ENCODE measurements at regions not wholly inside any gene's neighbourhood (a gene's known extent, or its start where the extent isn't known, plus 50 kb on each side); places are given as distances from the start of the nearest gene placed in this dataset.
A peak's percentile ranks its signal among the peaks of the same experiment; 100 is the strongest.

- TF ChIP-seq CTCF (IDR thresholded peaks at IDR 0.05) = no peak
- H3K4me1 ChIP-seq = no peaks in the 10 kb centered on the region
- intact Hi-C loops (cut with DNase I) = no loop called here
- no peak overlapping the region for H3K4me3 ChIP-seq
- no peaks in the 10 kb centered on the region for H3K9me3 ChIP-seq
- no peak overlapping the region for H3K27ac ChIP-seq
- ATAC-seq = no peak
- no peaks in the 10 kb centered on the region for H3K36me3 ChIP-seq
- no peaks in the 10 kb centered on the region for H3K27me3 ChIP-seq
- DNase-seq = no peak
Measured at GRCh38 chr10:78566284-78567111, 502.3 kb upstream of the ZMIZ1 start.

- Histone ChIP-seq H3K36me3 (no peaks in the 10 kb centered on the region), H3K27ac (peak overlapping the region in 1 of 2 donors; percentile 80), H3K27me3 (no peaks in the 10 kb centered on the region), H3K9me3 (no peaks in the 10 kb centered on the region), H3K4me1 (peaks cover 0 to 4% of the 10 kb centered on the region in 2 donors), H3K4me3 (no peak overlapping the region)
- DNase-seq (no peak), ATAC-seq (no peak)
- no peak for TF ChIP-seq CTCF (IDR thresholded peaks at IDR 0.05)
- intact Hi-C loops (cut with DNase I) = no loop called here
Measured at GRCh38 chr10:78567680-78568455, 500.9 kb upstream of the ZMIZ1 start.

GRCh38 chr10:78568620-78569019 is 500.1 kb upstream of the ZMIZ1 start:
- H3K27ac ChIP-seq = peak overlapping the region in 1 of 2 donors; percentile 80
- no peaks in the 10 kb centered on the region for H3K27me3 ChIP-seq
- H3K36me3 ChIP-seq = no peaks in the 10 kb centered on the region
- H3K4me3 ChIP-seq = no peak overlapping the region
- H3K9me3 ChIP-seq = no peaks in the 10 kb centered on the region
- no peak for ATAC-seq
- DNase-seq = no peak
- peaks cover 0 to 4% of the 10 kb centered on the region in 2 donors for H3K4me1 ChIP-seq
- intact Hi-C loops (cut with DNase I) = no loop called here
- TF ChIP-seq CTCF (IDR thresholded peaks at IDR 0.05) = no peak

GRCh38 chr10:78570633-78571235 is 498.0 kb upstream of the ZMIZ1 start:
- Histone ChIP-seq H3K4me3 (no peak overlapping the region), H3K4me1 (peaks cover 3 to 4% of the 10 kb centered on the region in 2 donors), H3K27ac (no peak overlapping the region), H3K9me3 (no peaks in the 10 kb centered on the region), H3K27me3 (no peaks in the 10 kb centered on the region), H3K36me3 (no peaks in the 10 kb centered on the region)
- ATAC-seq (peak; percentile 52), DNase-seq (no peak)
- intact Hi-C loops (cut with DNase I) = no loop called here
- TF ChIP-seq CTCF (IDR thresholded peaks at IDR 0.05) = no peak

GRCh38 chr10:78571286-78571685 is 497.5 kb upstream of the ZMIZ1 start:
- ATAC-seq (no peak), DNase-seq (no peak)
- TF ChIP-seq CTCF (IDR thresholded peaks at IDR 0.05) = no peak
- Histone ChIP-seq H3K4me3 (no peak overlapping the region), H3K27me3 (no peaks in the 10 kb centered on the region), H3K36me3 (no peaks in the 10 kb centered on the region), H3K4me1 (peaks cover 4 to 8% of the 10 kb centered on the region in 2 donors), H3K27ac (no peak overlapping the region), H3K9me3 (no peaks in the 10 kb centered on the region)
- intact Hi-C loops (cut with DNase I) = no loop called here

Data from left lung (tissue), 4 donors.